ENCODE measurements at regions not wholly inside any gene's neighbourhood (a gene's known extent, or its start where the extent isn't known, plus 50 kb on each side); places are given as distances from the start of the nearest gene placed in this dataset.
"Not testable (repeated sequence)": the region's sequence is repeated elsewhere in the genome, so short reads cannot be mapped to it uniquely, and the experiment has no call there.

GRCh38 chr12:31217356-31218130, 108.4 kb downstream of the SINHCAF start:
- DNase-seq, result no peak

DNA sequence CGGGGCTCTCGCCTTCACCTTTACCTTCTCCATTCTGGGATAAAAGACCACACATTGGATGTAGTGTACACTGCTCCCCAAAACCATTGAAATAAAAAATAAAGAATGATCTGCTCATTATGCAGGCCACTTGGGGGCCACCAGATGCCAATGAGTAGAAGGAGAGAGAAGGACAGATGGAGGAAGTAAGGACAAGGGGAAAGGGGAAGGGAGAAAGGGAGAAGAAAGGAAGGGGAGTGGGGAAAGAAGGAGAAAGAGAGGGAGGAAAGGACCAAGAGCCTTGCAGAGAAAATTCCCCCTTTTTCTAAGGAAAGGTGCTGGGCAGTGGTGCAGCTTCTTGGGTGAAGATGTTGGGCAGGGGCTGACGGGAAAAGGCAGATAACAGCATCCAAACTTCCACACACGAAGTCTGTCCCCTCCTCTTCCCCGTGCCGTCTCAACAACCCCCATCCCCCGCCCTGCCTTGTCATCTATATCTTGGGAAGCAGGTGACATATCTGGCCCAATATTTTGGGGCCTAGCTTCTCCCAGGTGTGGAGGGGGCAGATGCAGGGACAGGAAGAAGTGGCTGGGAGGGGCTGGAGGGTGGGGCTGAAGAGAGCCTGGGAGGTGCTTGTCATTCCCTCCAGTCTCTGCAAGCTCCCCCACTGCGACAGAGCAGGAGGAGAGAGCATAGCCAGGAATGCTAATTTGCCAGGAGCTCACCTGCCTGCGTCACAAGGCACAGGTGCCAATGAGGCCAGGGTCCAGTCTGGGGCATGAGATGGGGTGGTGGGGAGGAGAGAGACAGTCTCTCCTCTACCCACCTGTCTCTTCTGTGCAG, 107.5 kb downstream of the SINHCAF start:
- DNase-seq, result no peak

GRCh38 chr12:31219521-31219920, 106.4 kb downstream of the SINHCAF start:
- DNase-seq, result no peak

GRCh38 chr12:31220061-31220460, 105.9 kb downstream of the SINHCAF start:
- DNase-seq, result no peak

GRCh38 chr12:31220633-31221550, 105.1 kb downstream of the SINHCAF start:
- no peak for DNase-seq

DNA sequence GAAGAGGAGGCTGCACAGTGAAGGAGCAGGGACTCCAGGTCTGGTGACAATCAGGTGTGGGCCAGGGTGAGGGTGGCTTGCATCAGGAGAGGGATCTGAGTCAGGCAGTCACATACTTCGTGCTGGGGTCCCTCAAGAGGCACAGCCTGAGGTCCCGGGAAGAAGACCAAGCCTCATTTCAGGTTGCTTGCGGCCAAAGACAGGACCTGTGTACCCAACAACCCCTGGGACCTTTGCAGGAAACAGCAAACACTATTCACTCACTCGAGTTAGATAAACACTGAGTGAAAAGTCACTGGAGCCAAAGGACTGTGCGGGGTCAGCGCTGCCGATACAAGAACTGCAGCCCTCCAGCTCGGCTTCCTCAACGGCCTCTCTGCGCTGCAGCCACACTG, 104.4 kb downstream of the SINHCAF start:
- DNase-seq, result no peak

DNA sequence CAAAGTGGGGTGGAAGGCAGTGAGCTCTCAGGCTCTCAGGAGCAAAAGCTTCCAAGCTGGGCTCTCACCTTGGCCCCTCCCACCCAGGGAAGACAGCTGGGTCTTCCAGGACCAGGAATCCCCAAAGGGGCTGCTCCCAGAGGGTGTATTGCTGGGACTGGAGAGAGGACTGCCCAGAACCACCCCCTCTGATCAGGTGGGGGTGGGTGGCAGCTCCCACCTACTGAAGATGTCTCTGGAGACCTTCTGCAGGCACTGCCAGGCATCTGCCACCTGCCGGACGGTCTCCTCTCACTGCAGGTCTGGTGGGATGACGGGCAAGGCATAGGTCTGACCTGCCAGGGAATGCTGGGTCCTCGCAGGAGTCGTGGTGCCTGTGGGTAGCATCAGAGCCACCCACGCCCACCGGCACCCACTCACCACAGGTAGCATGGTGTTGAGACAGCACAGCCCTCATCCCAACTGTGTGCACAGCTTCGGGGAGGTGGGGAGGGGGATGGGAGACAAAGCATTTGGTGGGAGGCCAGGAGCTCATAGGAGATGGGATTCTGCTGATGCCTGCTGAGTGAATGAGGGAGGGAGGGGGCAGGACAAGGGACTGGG, 103.2 kb downstream of the SINHCAF start:
- no peak for DNase-seq

GRCh38 chr12:31223640-31224039, 102.3 kb downstream of the SINHCAF start:
- not testable (repeated sequence) for DNase-seq

DNA sequence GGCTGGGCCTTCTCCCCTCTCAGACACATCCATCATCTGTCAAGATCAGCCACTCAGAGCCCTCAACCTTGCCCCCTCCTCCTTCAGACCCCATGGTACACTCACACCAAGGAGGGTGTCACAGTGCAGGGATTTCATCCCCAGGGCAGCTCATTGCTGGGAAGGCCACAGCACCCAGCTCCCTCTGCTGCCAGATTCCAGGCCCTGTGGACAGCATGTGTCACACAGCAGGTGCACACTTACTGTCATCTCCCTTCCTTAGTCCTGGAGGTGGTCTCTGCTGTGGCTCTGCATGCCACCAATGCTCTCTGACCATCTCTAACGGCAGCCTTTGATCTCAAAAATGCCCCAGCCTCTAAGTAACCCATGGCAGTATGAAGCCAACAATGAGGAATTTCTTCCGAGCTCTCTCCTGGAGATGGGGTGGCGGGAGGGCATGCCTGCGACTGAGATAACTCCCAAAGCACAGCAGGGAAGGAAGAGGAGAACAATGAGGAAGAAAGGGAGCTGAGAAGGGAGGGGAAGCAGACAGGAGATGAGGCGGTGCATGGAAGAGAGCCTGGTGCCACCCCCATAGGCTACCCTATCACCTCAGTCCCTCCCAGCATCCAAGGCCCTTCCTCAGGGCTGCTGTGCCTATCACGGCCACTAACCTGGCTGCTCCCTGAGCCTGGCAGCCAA, 101.0 kb downstream of the SINHCAF start:
- DNase-seq, result no peak

GRCh38 chr12:31225656-31226535, 100.1 kb downstream of the SINHCAF start:
- DNase-seq, result no peak

DNA sequence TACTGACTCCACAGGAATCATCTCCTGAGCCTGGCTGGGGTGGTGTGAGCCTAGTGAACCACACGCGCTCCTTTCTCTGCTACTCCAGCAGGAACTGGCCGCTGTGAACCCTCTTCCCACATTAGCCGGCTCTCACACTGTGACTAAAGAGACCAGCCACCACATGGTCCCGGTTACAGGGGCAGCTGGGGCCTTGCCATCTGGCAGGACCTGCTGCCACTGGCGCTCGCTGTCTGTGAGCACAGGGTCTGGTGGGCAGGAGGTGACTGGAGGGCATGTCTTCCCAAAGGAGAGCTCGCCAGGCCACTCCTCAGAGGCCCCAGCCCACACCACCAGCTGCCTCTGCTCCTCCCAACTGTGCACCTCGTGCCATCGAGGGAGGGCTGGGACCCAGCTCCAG, 99.3 kb downstream of the SINHCAF start:
- DNase-seq, result no peak

DNA sequence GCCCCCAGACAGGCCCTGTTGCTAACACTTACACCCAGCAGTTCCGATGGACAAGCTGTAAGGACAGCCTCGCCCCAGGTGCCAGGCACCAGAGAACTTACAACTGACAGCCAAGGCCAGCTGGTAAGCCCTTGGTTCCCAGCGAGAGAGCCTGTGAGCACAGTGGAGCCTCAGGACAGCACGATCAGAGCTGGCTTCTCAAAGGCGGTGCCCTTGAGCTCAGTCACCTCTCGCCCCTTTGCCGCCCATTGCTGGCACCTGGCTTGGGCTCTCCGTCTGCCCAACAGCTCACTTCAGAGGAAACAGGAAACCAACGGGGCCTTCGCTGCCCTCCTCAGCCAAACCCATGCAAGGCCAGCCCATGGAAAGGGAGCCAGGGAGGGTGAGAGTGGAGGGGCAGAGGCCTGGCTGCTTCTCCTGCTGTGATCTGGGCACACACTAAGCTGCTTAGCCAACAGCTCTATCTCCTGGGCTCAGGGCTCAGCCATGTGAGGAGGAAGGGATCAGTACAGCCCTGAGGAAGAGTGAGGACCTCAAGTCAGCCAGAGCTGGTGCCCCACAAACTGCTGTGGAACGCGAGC, 98.5 kb downstream of the SINHCAF start:
- DNase-seq, result no peak

DNA sequence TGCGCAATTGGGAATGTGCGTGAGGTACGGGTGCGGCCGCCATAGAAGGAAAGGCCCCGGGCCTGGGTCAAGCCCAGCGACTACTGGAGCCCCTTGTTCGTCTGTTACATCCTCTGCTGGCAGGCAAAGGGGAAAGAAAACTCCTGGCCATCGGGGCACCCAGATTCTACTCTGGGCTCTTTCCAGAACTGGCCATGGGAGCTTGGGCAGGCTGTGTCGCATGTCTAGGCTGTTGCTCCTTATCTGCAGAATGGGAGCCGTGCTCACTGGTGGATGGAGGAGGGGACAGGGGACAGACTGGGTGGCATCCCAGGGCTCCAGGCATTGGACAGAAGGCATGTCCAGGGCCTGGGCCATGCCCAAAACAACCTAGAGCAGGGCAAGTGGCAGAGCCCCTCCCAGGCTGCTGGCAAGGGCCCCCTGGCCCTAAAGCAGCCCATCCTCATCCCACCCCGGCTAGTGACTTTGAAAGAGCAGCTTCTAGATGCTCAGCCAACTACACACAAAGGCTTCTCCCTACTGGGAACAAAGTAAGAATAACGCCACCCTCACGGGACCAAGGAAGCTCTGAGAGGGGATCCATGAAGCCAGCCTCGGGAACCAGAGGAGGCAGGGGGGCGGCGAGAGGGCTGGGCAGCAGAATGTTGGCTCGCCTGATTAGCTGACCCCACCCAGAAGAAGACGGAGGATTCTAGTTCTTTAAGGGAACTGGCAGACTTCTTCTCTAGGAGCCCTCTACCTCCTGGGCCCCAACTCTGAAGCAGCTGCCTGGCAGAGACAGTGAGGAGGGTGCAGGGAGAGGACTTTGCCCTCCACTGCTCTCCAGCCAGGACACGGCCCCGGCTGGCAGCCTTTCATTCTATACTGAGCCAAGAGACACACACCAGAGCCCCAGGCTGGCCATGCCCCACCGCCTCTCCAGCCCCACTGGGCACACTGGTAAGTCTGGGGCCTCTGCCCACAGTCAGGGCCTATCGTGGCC, 96.8 kb downstream of the SINHCAF start:
- DNase-seq, result no peak

DNA sequence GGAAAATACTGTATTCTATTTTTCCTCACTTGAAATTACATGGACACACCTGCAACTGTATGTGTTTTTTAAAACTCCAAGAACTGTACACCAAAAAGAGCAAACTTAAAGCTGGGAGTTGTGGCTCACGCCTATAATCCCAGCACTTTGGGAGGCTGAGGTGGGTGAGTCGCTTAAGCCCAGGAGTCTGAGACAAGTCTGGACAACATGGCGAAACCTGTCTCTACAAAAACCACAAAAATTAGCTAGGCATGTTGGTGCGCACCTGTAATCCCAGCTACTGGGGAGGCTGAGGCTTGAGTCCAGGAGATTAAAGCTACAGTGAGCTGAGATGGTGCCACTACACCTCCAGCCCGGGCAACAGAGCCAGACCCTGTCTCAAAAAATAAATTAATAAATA, 95.9 kb downstream of the SINHCAF start:
- DNase-seq, result no peak

All from NCI-H1048 (cell line).